Lung (tissue), 11 donors: ENCODE measurements at regions not wholly inside any gene's neighbourhood (a gene's known extent, or its start where the extent isn't known, plus 50 kb on each side); places are given as distances from the start of the nearest gene placed in this dataset.

Experiments
- ATAC-seq: fragments of 200-7000 bp; cut with Tn5 transposase; one replicate; pipeline ENCODE4 v1.9.1; 2020; ENCODE audit warnings: moderate number of reproducible peaks; ENCODE audit not compliant: insufficient read depth, low FRiP score
- DNase-seq, 3 donors: peaks; one replicate each; pipeline ENCODE4 v3.0.0-alpha.2; 2013 to 2017
- H3K27ac ChIP-seq, 2 donors: one replicate each; pipeline ENCODE4 v1.5.1; 2013; ENCODE audit warnings: mild to moderate bottlenecking in 2 of 2, moderate library complexity in 2 of 2, control low read depth in 1 of 2, inconsistent platforms in 1 of 2, low read depth in 1 of 2, low read length in 1 of 2
- H3K27me3 ChIP-seq, 3 donors: one replicate each; pipeline ENCODE4 v1.5.1; 2013; ENCODE audit warnings: low read length in 2 of 3; ENCODE audit not compliant: control insufficient read depth in 3 of 3, insufficient read depth in 3 of 3
- H3K36me3 ChIP-seq, 4 donors: one replicate each; pipeline ENCODE4 v1.5.1; 2013; ENCODE audit warnings: low read length in 4 of 4, mild to moderate bottlenecking in 1 of 4, moderate library complexity in 1 of 4; ENCODE audit not compliant: control insufficient read depth in 4 of 4, insufficient read depth in 4 of 4
- H3K4me1 ChIP-seq, 5 donors: one replicate each; pipeline ENCODE4 v1.5.1; 2013; ENCODE audit warnings: low read length in 5 of 5, mild to moderate bottlenecking in 2 of 5, moderate library complexity in 1 of 5; ENCODE audit not compliant: control insufficient read depth in 5 of 5, insufficient read depth in 5 of 5
- H3K4me3 ChIP-seq: one replicate; pipeline ENCODE4 v1.5.1; 2013; ENCODE audit warnings: mild to moderate bottlenecking, control low read depth, moderate library complexity
- H3K9ac ChIP-seq, 2 donors: one replicate each; pipeline ENCODE4 v1.5.1; 2013; ENCODE audit warnings: low read length in 2 of 2, control low read depth in 1 of 2; ENCODE audit not compliant: insufficient read depth in 1 of 2
- H3K9me3 ChIP-seq, 4 donors: one replicate each; pipeline ENCODE4 v1.5.1; 2013; ENCODE audit warnings: low read length in 3 of 4, mild to moderate bottlenecking in 1 of 4, moderate library complexity in 1 of 4; ENCODE audit not compliant: control insufficient read depth in 4 of 4, insufficient read depth in 3 of 4
- WGBS, 2 donors: extraction: QIAGEN DNeasy Blood & Tissue Kit; methylation state at CpG; one replicate each; pipeline ENCODE4 v1.1.7; 2013; 5-methylcytosine and 5-hydroxymethylcytosine counted together
- TF ChIP-seq, protein P1 (sequence below): IDR thresholded peaks from 2 replicates; pipeline ENCODE4 v1.5.1; 2012; ENCODE audit warnings: mild to moderate bottlenecking; ENCODE audit errors: control extremely low read depth, extremely low read depth
- donor health status: control.
- donor health status: control.
- donor health status: Bipolar disorder and iron deficiency.
- donor health status: healthy.
- donor health status: DM: yes; HTN: yes; CAD: no.

DNA sequence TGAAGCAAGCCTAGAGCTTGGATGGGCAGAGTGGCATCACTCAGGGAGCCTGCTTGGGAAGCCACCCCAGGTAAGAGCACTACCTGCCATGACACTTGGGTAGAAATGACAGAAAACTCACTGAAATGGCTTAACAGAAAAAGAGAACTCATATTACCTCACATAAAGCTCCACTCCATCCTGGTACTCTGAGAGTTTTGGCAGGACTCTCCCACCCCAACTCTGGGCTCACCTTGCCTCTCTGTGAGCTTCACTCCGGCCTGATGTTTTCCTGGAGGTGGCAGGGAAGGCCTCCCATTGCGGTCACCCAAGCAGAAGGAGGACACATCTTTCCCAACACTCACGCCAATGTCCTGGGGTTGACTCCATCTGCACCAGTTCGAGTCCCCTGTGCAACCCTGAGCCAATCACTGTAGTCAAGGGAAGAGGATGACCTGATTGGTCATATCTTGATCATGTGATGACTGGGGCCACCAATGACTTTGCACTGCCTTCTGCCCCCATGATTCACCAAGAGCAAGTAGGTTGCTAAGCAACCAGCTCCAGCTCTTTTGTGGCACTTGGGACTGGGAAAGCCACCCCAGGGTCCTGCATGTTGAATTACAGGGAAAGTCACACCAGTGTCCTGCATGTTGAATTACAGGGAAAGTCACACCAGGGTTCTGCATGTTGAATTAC, 446.1 kb upstream of the SULF2 start:
- ATAC-seq (no peak), DNase-seq (no peak)
- Histone ChIP-seq H3K9me3 (peaks cover 0 to 15% (median 0%) of the 10 kb centered on the region in 4 donors), H3K27ac (no peak overlapping the region), H3K27me3 (peaks cover 0 to 5% (median 0%) of the 10 kb centered on the region in 3 donors), H3K4me1 (no peaks in the 10 kb centered on the region), H3K9ac (no peak overlapping the region), H3K4me3 (no peak overlapping the region), H3K36me3 (no peaks in the 10 kb centered on the region)
- TF ChIP-seq, protein P1, sequence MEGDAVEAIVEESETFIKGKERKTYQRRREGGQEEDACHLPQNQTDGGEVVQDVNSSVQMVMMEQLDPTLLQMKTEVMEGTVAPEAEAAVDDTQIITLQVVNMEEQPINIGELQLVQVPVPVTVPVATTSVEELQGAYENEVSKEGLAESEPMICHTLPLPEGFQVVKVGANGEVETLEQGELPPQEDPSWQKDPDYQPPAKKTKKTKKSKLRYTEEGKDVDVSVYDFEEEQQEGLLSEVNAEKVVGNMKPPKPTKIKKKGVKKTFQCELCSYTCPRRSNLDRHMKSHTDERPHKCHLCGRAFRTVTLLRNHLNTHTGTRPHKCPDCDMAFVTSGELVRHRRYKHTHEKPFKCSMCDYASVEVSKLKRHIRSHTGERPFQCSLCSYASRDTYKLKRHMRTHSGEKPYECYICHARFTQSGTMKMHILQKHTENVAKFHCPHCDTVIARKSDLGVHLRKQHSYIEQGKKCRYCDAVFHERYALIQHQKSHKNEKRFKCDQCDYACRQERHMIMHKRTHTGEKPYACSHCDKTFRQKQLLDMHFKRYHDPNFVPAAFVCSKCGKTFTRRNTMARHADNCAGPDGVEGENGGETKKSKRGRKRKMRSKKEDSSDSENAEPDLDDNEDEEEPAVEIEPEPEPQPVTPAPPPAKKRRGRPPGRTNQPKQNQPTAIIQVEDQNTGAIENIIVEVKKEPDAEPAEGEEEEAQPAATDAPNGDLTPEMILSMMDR, result no peak
- 81 to 97% methylated on average over 4 of the region's 4 CpGs for WGBS, 2 donors

DNA sequence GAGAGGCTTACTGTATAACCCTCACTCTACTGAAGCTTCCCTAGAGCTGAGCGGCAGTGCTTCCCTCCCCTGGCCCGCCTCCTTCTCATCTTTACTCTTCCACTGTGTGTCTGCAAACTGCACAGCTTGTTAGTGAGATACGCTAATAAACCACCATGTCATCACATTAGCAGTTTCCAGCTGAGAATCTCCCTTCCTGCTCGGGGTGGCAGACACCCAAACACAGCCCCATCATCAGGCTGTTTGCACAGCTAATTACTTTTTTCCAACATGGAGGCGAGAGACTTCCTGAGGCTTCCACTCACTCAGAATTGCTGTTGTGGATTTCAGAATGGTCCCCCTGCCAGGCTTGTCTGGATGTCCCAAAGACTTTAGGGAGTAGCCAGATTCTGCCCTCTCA, 444.9 kb upstream of the SULF2 start:
- TF ChIP-seq, protein P1, result no peak
- H3K4me3 ChIP-seq, result no peak overlapping the region
- H3K9me3 ChIP-seq, result peaks cover 0 to 15% (median 0%) of the 10 kb centered on the region in 4 donors
- no peak overlapping the region for H3K27ac ChIP-seq
- 80 to 83% methylated on average over 5 of the region's 5 CpGs for WGBS, 2 donors
- no peak for DNase-seq
- H3K27me3 ChIP-seq, result peaks cover 0 to 2% (median 0%) of the 10 kb centered on the region in 3 donors
- no peaks in the 10 kb centered on the region for H3K36me3 ChIP-seq
- ATAC-seq, result no peak
- H3K4me1 ChIP-seq, result no peaks in the 10 kb centered on the region
- H3K9ac ChIP-seq, result no peak overlapping the region

DNA sequence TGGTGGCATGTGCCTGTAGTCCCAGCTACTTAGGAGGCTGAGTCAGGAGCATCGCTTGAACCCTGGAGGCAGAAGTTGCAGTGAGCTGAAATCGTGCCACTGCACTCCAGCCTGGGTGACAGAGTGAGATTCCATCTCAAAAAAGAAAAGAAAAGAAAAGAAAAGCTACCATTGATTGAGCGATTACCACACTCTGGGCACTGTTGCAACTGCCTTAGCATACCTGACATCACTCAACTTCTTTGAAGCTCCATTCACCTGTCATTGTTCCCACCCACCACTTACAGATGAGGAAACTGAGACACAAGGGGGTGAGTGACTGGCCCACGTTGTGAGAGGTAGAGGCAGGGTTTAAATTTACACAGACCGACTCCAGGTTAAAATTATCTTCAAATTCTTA, 442.1 kb upstream of the SULF2 start:
- TF ChIP-seq, protein P1, result no peak
- H3K27me3 ChIP-seq, result peaks cover 0 to 2% (median 0%) of the 10 kb centered on the region in 3 donors
- 85 to 89% methylated on average over 5 of the region's 5 CpGs for WGBS, 2 donors
- H3K36me3 ChIP-seq, result no peaks in the 10 kb centered on the region
- ATAC-seq, result no peak
- H3K4me3 ChIP-seq, result no peak overlapping the region
- H3K27ac ChIP-seq, result no peak overlapping the region
- H3K9me3 ChIP-seq, result peaks cover 0 to 16% (median 0%) of the 10 kb centered on the region in 4 donors
- H3K4me1 ChIP-seq, result no peaks in the 10 kb centered on the region
- no peak overlapping the region for H3K9ac ChIP-seq
- DNase-seq, result no peak

DNA sequence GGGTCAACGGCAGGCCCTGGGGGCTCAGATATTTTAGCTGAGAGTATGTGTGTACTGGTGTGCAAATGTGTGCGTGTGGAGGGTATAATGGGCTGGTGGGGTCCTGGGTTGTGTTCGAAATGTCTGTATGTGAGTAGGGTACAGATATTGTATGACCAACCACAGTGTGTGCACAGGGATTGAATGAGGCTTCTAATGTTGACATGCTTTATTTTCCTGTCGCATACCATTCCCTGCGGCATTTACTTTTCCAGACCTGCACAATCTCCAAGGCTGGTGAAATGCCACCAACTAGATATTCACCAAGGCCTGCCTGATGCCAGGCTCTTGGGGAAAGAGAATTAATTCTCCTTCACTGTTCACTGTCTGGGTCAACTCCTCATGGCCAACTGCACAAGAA, 441.4 kb upstream of the SULF2 start:
- WGBS, 2 donors, result 88 to 94% methylated on average over 5 of the region's 5 CpGs
- no peak overlapping the region for H3K27ac ChIP-seq
- H3K4me3 ChIP-seq, result no peak overlapping the region
- H3K4me1 ChIP-seq, result no peaks in the 10 kb centered on the region
- peaks cover 0 to 2% (median 0%) of the 10 kb centered on the region in 3 donors for H3K27me3 ChIP-seq
- H3K9ac ChIP-seq, result no peak overlapping the region
- no peaks in the 10 kb centered on the region for H3K36me3 ChIP-seq
- DNase-seq, result no peak
- ATAC-seq, result no peak
- TF ChIP-seq, protein P1, result no peak
- H3K9me3 ChIP-seq, result peaks cover 0 to 15% (median 0%) of the 10 kb centered on the region in 4 donors
